OCI-LY3 (cell line): ENCODE measurements at regions not wholly inside any gene's neighbourhood (a gene's known extent, or its start where the extent isn't known, plus 50 kb on each side); places are given as distances from the start of the nearest gene placed in this dataset.

ENCODE experiments used
- H2AFZ ChIP-seq: fragments of 200-600, 300-600 bp; shearing (Covaris generic); 2 replicates; pipeline ENCODE4 v1.6.0; 2014; ENCODE audit warnings: antibody characterized with exemption, low read depth, low read length
- H3K27ac ChIP-seq: fragments of 200-600, 300-600 bp; sonication (generic); 2 replicates; pipeline ENCODE4 v1.5.1; 2014; ENCODE audit warnings: mild to moderate bottlenecking, low read length, moderate library complexity, mixed read lengths
- H3K27me3 ChIP-seq: fragments of 200-600, 300-600 bp; sonication (generic); 2 replicates; pipeline ENCODE4 v1.6.1; 2014; ENCODE audit warnings: low read depth, low read length, mixed read lengths
- H3K36me3 ChIP-seq: fragments of 200-600, 300-600 bp; sonication (generic); replicated peaks from 2 replicates; pipeline ENCODE3; 2014; ENCODE audit warnings: low read depth, low read length, mixed read lengths
- H3K4me1 ChIP-seq: fragments of 300-600, 200-600 bp; sonication (generic); 2 replicates; pipeline ENCODE4 v1.6.1; 2014; ENCODE audit warnings: low read length, mixed read lengths
- H3K4me2 ChIP-seq: fragments of 200-600, 300-600 bp; sonication (generic); 2 replicates; pipeline ENCODE4 v1.6.1; 2014; ENCODE audit warnings: low read length, mixed read lengths
- H3K4me3 ChIP-seq: fragments of 300-600, 200-600 bp; sonication (generic); 2 replicates; pipeline ENCODE4 v1.5.1; 2014; ENCODE audit warnings: antibody characterized with exemption, mild to moderate bottlenecking, low read length, moderate library complexity
- H3K79me2 ChIP-seq: fragments of 300-600, 200-600 bp; shearing (Covaris generic); 2 replicates; pipeline ENCODE4 v1.6.1; 2014; ENCODE audit warnings: mild to moderate bottlenecking, low read length, mixed read lengths
- H3K9ac ChIP-seq: fragments of 300-600, 200-600 bp; shearing (Covaris generic); 2 replicates; pipeline ENCODE4 v1.6.0; 2014; ENCODE audit warnings: mild to moderate bottlenecking, low read length, moderate library complexity
- H3K9me3 ChIP-seq: fragments of 200-600, 300-600 bp; shearing (Covaris generic); 2 replicates; pipeline ENCODE4 v1.6.1; 2014; ENCODE audit warnings: low read length, mixed read lengths; ENCODE audit not compliant: insufficient read depth
- H4K20me1 ChIP-seq: fragments of 200-600, 300-600 bp; sonication (generic); 2 replicates; pipeline ENCODE4 v1.6.1; 2016; ENCODE audit warnings: low read length, mixed read lengths; ENCODE audit not compliant: insufficient read depth
- CTCF ChIP-seq: fragments of 200-600, 300-600 bp; sonication (generic); IDR thresholded peaks from 2 replicates; pipeline ENCODE4 v1.5.1; 2014; ENCODE audit warnings: antibody characterized with exemption, low read length, low read depth
- EZH2phosphoT487 ChIP-seq: fragments of 200-600 bp; shearing (Covaris generic); IDR thresholded peaks from 2 replicates; pipeline ENCODE4 v1.6.1; 2018; ENCODE audit warnings: antibody characterized with exemption, mixed run types, low read depth

DNA sequence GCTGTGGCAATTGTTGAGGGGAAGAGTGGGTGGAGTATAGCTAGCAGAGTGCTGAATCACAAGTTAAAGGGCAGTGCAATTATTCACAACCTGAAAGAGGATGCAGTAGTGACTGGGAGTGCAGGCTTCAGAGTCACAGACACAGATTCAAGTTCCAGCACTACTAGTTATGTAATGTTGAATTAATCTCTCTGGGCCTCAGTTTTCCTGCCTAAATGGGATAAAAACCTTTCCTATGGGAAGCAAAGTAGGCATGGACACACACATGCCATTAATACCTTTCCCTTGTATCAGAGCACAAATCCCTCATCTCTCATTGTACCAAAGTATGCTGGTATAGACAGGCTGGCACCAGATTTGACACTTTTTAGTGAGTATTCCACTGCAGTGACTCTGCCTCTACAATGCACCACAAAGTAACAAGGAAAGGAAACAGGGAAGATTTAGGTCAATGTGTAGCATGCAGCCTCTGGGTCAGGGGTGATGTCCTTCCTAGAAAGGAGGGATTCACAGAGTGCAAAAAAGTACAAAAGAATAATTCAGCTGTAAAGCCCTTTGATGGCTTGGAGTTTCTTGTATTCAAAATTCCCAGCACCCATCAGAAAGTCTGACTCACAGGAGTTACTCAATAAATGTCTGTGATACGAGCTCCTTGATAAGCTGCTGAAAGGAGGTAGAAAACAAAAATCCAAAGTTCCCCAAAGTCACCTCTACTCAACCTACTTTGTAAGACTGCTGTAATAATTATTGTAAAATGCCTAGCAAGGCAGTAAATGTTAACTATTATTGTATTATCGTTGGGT is 507.5 kb upstream of the TGFBR2 start:
- no peak overlapping the region for H3K27ac ChIP-seq
- no peaks in the 10 kb centered on the region for H3K4me1 ChIP-seq
- H3K9me3 ChIP-seq = no peaks in the 10 kb centered on the region
- no peaks in the 10 kb centered on the region for H3K36me3 ChIP-seq
- no peaks in the 10 kb centered on the region for H4K20me1 ChIP-seq
- H3K79me2 ChIP-seq = no peaks in the 10 kb centered on the region
- TF ChIP-seq EZH2phosphoT487 (no peak), CTCF (no peak)
- no peak overlapping the region for H3K4me3 ChIP-seq
- H2AFZ ChIP-seq = no peak overlapping the region
- no peak overlapping the region for H3K4me2 ChIP-seq
- no peaks in the 10 kb centered on the region for H3K27me3 ChIP-seq
- H3K9ac ChIP-seq = no peak overlapping the region

GRCh38 chr3:30102356-30102755 is 504.0 kb upstream of the TGFBR2 start:
- TF ChIP-seq EZH2phosphoT487 (no peak), CTCF (no peak)
- Histone ChIP-seq H3K27ac (no peak overlapping the region), H3K9me3 (no peaks in the 10 kb centered on the region), H3K79me2 (no peaks in the 10 kb centered on the region), H3K4me2 (no peak overlapping the region), H4K20me1 (no peaks in the 10 kb centered on the region), H3K4me1 (no peaks in the 10 kb centered on the region), H3K9ac (no peak overlapping the region), H3K27me3 (no peaks in the 10 kb centered on the region), H2AFZ (no peak overlapping the region), H3K4me3 (no peak overlapping the region), H3K36me3 (no peaks in the 10 kb centered on the region)

DNA sequence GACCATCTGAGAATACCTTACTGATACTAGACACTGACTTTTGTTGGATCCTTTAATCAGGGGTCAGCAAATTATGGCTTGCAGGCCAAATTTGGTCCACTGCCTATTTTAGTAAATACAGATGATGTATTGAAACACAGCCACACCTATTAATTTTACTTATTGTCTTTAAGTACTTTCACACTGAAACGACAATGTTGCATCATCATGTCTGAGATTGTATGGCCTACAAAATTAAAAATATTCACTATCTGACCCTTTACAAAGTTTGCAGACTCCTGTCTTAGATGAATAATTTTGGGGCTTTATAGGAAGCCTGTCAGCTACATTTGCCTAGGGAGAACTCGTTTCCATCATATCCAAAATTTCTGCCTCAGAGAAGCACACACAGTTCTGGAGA is 503.2 kb upstream of the TGFBR2 start:
- Histone ChIP-seq H3K27ac (no peak overlapping the region), H3K4me1 (no peaks in the 10 kb centered on the region), H3K4me3 (no peak overlapping the region), H3K9ac (no peak overlapping the region), H2AFZ (no peak overlapping the region), H3K4me2 (no peak overlapping the region), H3K9me3 (no peaks in the 10 kb centered on the region), H3K79me2 (no peaks in the 10 kb centered on the region), H3K27me3 (no peaks in the 10 kb centered on the region), H3K36me3 (no peaks in the 10 kb centered on the region), H4K20me1 (no peaks in the 10 kb centered on the region)
- TF ChIP-seq CTCF = no peak
- no peak for TF ChIP-seq EZH2phosphoT487

- Histone ChIP-seq H3K36me3 (no peaks in the 10 kb centered on the region), H3K27me3 (0 out of 2 replicates have a peak, but pooled peaks cover 4% of the 10 kb centered on the region), H3K9me3 (no peaks in the 10 kb centered on the region), H2AFZ (no peak overlapping the region), H3K27ac (no peak overlapping the region), H3K4me3 (no peak overlapping the region), H3K9ac (no peak overlapping the region), H3K4me2 (no peak overlapping the region), H3K79me2 (no peaks in the 10 kb centered on the region), H4K20me1 (no peaks in the 10 kb centered on the region), H3K4me1 (peaks cover 12% of the 10 kb centered on the region)
- TF ChIP-seq EZH2phosphoT487 (no peak), CTCF (no peak)
Observed at GRCh38 chr3:30107531-30107930, 498.9 kb upstream of the TGFBR2 start.
